ENCODE measurements at regions not wholly inside any gene's neighbourhood (a gene's known extent, or its start where the extent isn't known, plus 50 kb on each side); places are given as distances from the start of the nearest gene placed in this dataset.

- Mint-ChIP-seq H3K4me1 (ENCODE audit: low read depth, unreplicated experiment) (no peaks in the 10 kb centered on the region), H3K4me3 (ENCODE audit: unreplicated experiment) (no peak overlapping the region), H3K27ac (ENCODE audit: unreplicated experiment) (no peak overlapping the region), H3K27me3 (ENCODE audit: insufficient read depth, unreplicated experiment) (peaks cover 11% of the 10 kb centered on the region), H3K9me3 (ENCODE audit: unreplicated experiment) (peaks cover 10% of the 10 kb centered on the region), H3K36me3 (ENCODE audit: insufficient read depth, unreplicated experiment) (no peaks in the 10 kb centered on the region)
- BruUV-seq (replicated peaks): no TSS peak
- ChIA-PET CTCF (no interaction called here), POLR2A (no interaction called here)
- Histone ChIP-seq H3K4me1 (no peaks in the 10 kb centered on the region), H3K36me3 (ENCODE audit: control insufficient read depth, insufficient read depth, low read length) (no peaks in the 10 kb centered on the region), H3K27me3 (replicated peaks; ENCODE audit: control insufficient read depth, insufficient read depth, low read length) (no peaks in the 10 kb centered on the region; the same call in 1 of the 2 replicates), H3K9me3 (peaks cover 6% of the 10 kb centered on the region), H3K4me3 (ENCODE audit: low read depth, low read length) (no peak overlapping the region)
- TF ChIP-seq CTCF (IDR thresholded peaks at IDR 0.05; ENCODE audit: insufficient read depth in 1 of 2, low read depth in 1 of 2, low read length in 1 of 2, severe bottlenecking in 1 of 2, unreplicated experiment in 1 of 2): no peak
- intact Hi-C loops (cut with micrococcal nuclease; ENCODE audit: unreplicated experiment): no loop called here
- no peak for DNase-seq
These were observed 451.6 kb upstream of the CADM1 start for GRCh38 chr11:115955803-115956202.

- intact Hi-C loops (cut with micrococcal nuclease; ENCODE audit: unreplicated experiment): no loop called here
- H3K4me1 Mint-ChIP-seq (ENCODE audit: low read depth, unreplicated experiment): peaks cover 6% of the 10 kb centered on the region
- ChIA-PET CTCF (no interaction called here), POLR2A (no interaction called here)
- H3K36me3 Mint-ChIP-seq (ENCODE audit: insufficient read depth, unreplicated experiment): no peaks in the 10 kb centered on the region
- H3K27ac Mint-ChIP-seq (ENCODE audit: unreplicated experiment): no peak overlapping the region
- H3K4me3 Mint-ChIP-seq (ENCODE audit: unreplicated experiment): no peak overlapping the region
- no peak for TF ChIP-seq CTCF (IDR thresholded peaks at IDR 0.05; ENCODE audit: insufficient read depth in 1 of 2, low read depth in 1 of 2, low read length in 1 of 2, severe bottlenecking in 1 of 2, unreplicated experiment in 1 of 2)
- Histone ChIP-seq H3K4me3 (ENCODE audit: low read depth, low read length) (no peak overlapping the region), H3K9me3 (peaks cover 9% of the 10 kb centered on the region), H3K4me1 (no peaks in the 10 kb centered on the region), H3K36me3 (ENCODE audit: control insufficient read depth, insufficient read depth, low read length) (no peaks in the 10 kb centered on the region), H3K27me3 (replicated peaks; ENCODE audit: control insufficient read depth, insufficient read depth, low read length) (no peaks in the 10 kb centered on the region)
- H3K9me3 Mint-ChIP-seq (ENCODE audit: unreplicated experiment): peaks cover 23% of the 10 kb centered on the region
- DNase-seq: no peak
- BruUV-seq (replicated peaks): no TSS peak
- H3K27me3 Mint-ChIP-seq (ENCODE audit: insufficient read depth, unreplicated experiment): peaks cover 16% of the 10 kb centered on the region
These were observed 446.4 kb upstream of the CADM1 start for GRCh38 chr11:115950660-115951059.

GRCh38 chr11:115944596-115944995, 440.4 kb upstream of the CADM1 start:
- Histone ChIP-seq H3K4me3 (ENCODE audit: low read depth, low read length) (no peak overlapping the region), H3K27me3 (replicated peaks; ENCODE audit: control insufficient read depth, insufficient read depth, low read length) (peaks cover 4% of the 10 kb centered on the region; the same call in 1 of the 2 replicates), H3K4me1 (no peaks in the 10 kb centered on the region), H3K36me3 (ENCODE audit: control insufficient read depth, insufficient read depth, low read length) (no peaks in the 10 kb centered on the region), H3K9me3 (no peaks in the 10 kb centered on the region)
- ChIA-PET CTCF (no interaction called here), POLR2A (no interaction called here)
- Mint-ChIP-seq H3K36me3 (ENCODE audit: insufficient read depth, unreplicated experiment) (no peaks in the 10 kb centered on the region), H3K4me3 (ENCODE audit: unreplicated experiment) (no peak overlapping the region), H3K27me3 (ENCODE audit: insufficient read depth, unreplicated experiment) (peaks cover 25% of the 10 kb centered on the region), H3K27ac (ENCODE audit: unreplicated experiment) (no peak overlapping the region), H3K4me1 (ENCODE audit: low read depth, unreplicated experiment) (peaks cover 6% of the 10 kb centered on the region), H3K9me3 (ENCODE audit: unreplicated experiment) (peaks cover 13% of the 10 kb centered on the region)
- intact Hi-C loops (cut with micrococcal nuclease; ENCODE audit: unreplicated experiment): no loop called here
- TF ChIP-seq CTCF (IDR thresholded peaks at IDR 0.05; ENCODE audit: insufficient read depth in 1 of 2, low read depth in 1 of 2, low read length in 1 of 2, severe bottlenecking in 1 of 2, unreplicated experiment in 1 of 2): no peak
- no TSS peak for BruUV-seq (replicated peaks)
- no peak for DNase-seq

All from Caco-2 (cell line).